ENCODE measurements at regions not wholly inside any gene's neighbourhood (a gene's known extent, or its start where the extent isn't known, plus 50 kb on each side); places are given as distances from the start of the nearest gene placed in this dataset.

GRCh38 chr11:15371533-15371932 lies 256.8 kb downstream of the INSC start:
- Histone ChIP-seq H3K4me1 (no peaks in the 10 kb centered on the region), H3K36me3 (no peaks in the 10 kb centered on the region), H3K9me3 (no peaks in the 10 kb centered on the region), H3K4me3 (no peak overlapping the region), H3K27me3 (peaks cover 0 to 7% (median 0%) of the 10 kb centered on the region in 7 donors), H3K27ac (no peak overlapping the region)
- ATAC-seq (no peak), DNase-seq (no peak)
- intact Hi-C loops (cut with DNase I), result no loop called here
- 36 to 56% methylated on average over 1 of the region's 1 CpG for whole genome bisulfite sequencing, 2 donors
- TF ChIP-seq CTCF (IDR thresholded peaks at IDR 0.05), result no peak

GRCh38 chr11:15374418-15374817 lies 259.7 kb downstream of the INSC start:
- intact Hi-C loops (cut with DNase I), result no loop called here
- ATAC-seq (no peak), DNase-seq (no peak)
- Histone ChIP-seq H3K36me3 (no peaks in the 10 kb centered on the region), H3K27ac (no peak overlapping the region), H3K27me3 (no peaks in the 10 kb centered on the region), H3K9me3 (peaks cover 0 to 23% (median 0%) of the 10 kb centered on the region in 11 donors), H3K4me1 (no peaks in the 10 kb centered on the region), H3K4me3 (no peak overlapping the region)
- no peak for TF ChIP-seq CTCF (IDR thresholded peaks at IDR 0.05)
- 76 to 77% methylated on average over 2 of the region's 2 CpGs for WGBS, 2 donors

GRCh38 chr11:15378941-15379340 lies 264.2 kb downstream of the INSC start:
- ATAC-seq, result no peak
- Histone ChIP-seq H3K4me3 (no peak overlapping the region), H3K27ac (no peak overlapping the region), H3K9me3 (peaks cover 0 to 23% (median 0%) of the 10 kb centered on the region in 11 donors), H3K27me3 (no peaks in the 10 kb centered on the region), H3K4me1 (no peaks in the 10 kb centered on the region), H3K36me3 (no peaks in the 10 kb centered on the region)
- TF ChIP-seq CTCF (IDR thresholded peaks at IDR 0.05), result no peak
- intact Hi-C loops (cut with DNase I), result no loop called here
- whole genome bisulfite sequencing, 2 donors, result 96 to 97% methylated on average over 2 of the region's 2 CpGs
- no peak for DNase-seq

GRCh38 chr11:15379483-15379882 lies 264.8 kb downstream of the INSC start:
- intact Hi-C loops (cut with DNase I), result no loop called here

More at GRCh38 chr11:15379483-15379882, 264.8 kb downstream of the INSC start:
- DNase-seq, result no peak
- ATAC-seq, result no peak
- no peaks in the 10 kb centered on the region for H3K36me3 ChIP-seq
- no peak for TF ChIP-seq CTCF (IDR thresholded peaks at IDR 0.05)
- H3K9me3 ChIP-seq, result peaks cover 0 to 23% (median 0%) of the 10 kb centered on the region in 11 donors
- H3K27ac ChIP-seq, result no peak overlapping the region
- no peaks in the 10 kb centered on the region for H3K27me3 ChIP-seq
- WGBS, 2 donors, result 75% methylated on average over 4 of the region's 4 CpGs
- H3K4me1 ChIP-seq, result no peaks in the 10 kb centered on the region
- no peak overlapping the region for H3K4me3 ChIP-seq

Measured in heart right ventricle (tissue), 16 donors.